Thyroid gland (tissue), 4 donors: ENCODE measurements at regions not wholly inside any gene's neighbourhood (a gene's known extent, or its start where the extent isn't known, plus 50 kb on each side); places are given as distances from the start of the nearest gene placed in this dataset.

ENCODE experiments used
- CTCF ChIP-seq, 6 experiments: fragments of 200-600 bp in 3 of 6; fragments of 450-650 bp in 3 of 6; sonication (generic) in 3 of 6; IDR thresholded peaks; one replicate each; pipeline ENCODE4 v1.5.1; 2016 to 2019; ENCODE audit warnings: antibody characterized with exemption in 6 of 6, mild to moderate bottlenecking in 2 of 6, inconsistent platforms in 1 of 6, moderate library complexity in 1 of 6
- POLR2A ChIP-seq, 2 donors: fragments of 450-650 bp; IDR thresholded peaks; one replicate each; pipeline ENCODE4 v1.6.1; 2017; ENCODE audit warnings: antibody characterized with exemption in 2 of 2, mild to moderate bottlenecking in 2 of 2, moderate library complexity in 1 of 2

- TF ChIP-seq CTCF (IDR thresholded peaks at IDR 0.05), result no peak
- TF ChIP-seq POLR2A (IDR thresholded peaks at IDR 0.05), result no peak
Observed at GRCh38 chr2:149719695-149720094, 132.1 kb upstream of the MMADHC start.
